ENCODE measurements at regions not wholly inside any gene's neighbourhood (a gene's known extent, or its start where the extent isn't known, plus 50 kb on each side); places are given as distances from the start of the nearest gene placed in this dataset.
A peak's percentile ranks its signal among the peaks of the same experiment; 100 is the strongest.

GRCh38 chr1:54488779-54489626 lies 59.0 kb upstream of the ACOT11 start (continued):
- TF ChIP-seq, protein P1, sequence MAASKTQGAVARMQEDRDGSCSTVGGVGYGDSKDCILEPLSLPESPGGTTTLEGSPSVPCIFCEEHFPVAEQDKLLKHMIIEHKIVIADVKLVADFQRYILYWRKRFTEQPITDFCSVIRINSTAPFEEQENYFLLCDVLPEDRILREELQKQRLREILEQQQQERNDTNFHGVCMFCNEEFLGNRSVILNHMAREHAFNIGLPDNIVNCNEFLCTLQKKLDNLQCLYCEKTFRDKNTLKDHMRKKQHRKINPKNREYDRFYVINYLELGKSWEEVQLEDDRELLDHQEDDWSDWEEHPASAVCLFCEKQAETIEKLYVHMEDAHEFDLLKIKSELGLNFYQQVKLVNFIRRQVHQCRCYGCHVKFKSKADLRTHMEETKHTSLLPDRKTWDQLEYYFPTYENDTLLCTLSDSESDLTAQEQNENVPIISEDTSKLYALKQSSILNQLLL (CRISPR knock-in tag; IDR thresholded peaks at IDR 0.05; ENCODE audit: borderline replicate concordance) = no peak
- no peak for TF ChIP-seq TFAM (CRISPR knock-in tag; conservative IDR thresholded peaks at IDR 0.05)
- no peak for TF ChIP-seq KAT8 (IDR thresholded peaks at IDR 0.05; ENCODE audit: low read depth)
- no peak for TF ChIP-seq POU5F1 (IDR thresholded peaks at IDR 0.05; ENCODE audit: borderline replicate concordance, low read depth, low read length, partially characterized antibody)
- no peak for TF ChIP-seq ZNF436 (CRISPR knock-in tag; IDR thresholded peaks at IDR 0.05)
- TF ChIP-seq ZNF408 (CRISPR knock-in tag; IDR thresholded peaks at IDR 0.05; ENCODE audit: low read depth) = no peak
- no peak for TF ChIP-seq PHF20 (IDR thresholded peaks at IDR 0.05; ENCODE audit: partially characterized antibody)
- no peak for TF ChIP-seq IFI16 (CRISPR knock-in tag; IDR thresholded peaks at IDR 0.05)
- peak; percentile 42; the same call in 1 of the 2 replicates for TF ChIP-seq EP400 (IDR thresholded peaks at IDR 0.05)
- 0 out of 2 replicates have a peak, but pooled peaks have one; percentile 32 for TF ChIP-seq ZNF584 (CRISPR knock-in tag; IDR thresholded peaks at IDR 0.05; ENCODE audit: low read depth)
- peak; percentile 67 for TF ChIP-seq RBFOX2 (IDR thresholded peaks at IDR 0.05; ENCODE audit: low read depth, low read length)
- TF ChIP-seq RBM14 (IDR thresholded peaks at IDR 0.05; ENCODE audit: borderline replicate concordance, insufficient read depth, low read depth, low read length) = no peak
- TF ChIP-seq BCL6 (CRISPR knock-in tag; IDR thresholded peaks at IDR 0.05) = no peak
- TF ChIP-seq MLX (CRISPR knock-in tag; conservative IDR thresholded peaks at IDR 0.05) = peak; percentile 56 to 90; a peak in 1 of 4 replicates
- no peak for TF ChIP-seq SLC30A9 (CRISPR knock-in tag; IDR thresholded peaks at IDR 0.05)
- no peak for TF ChIP-seq SNRNP70 (optimal IDR thresholded peaks at IDR 0.05; ENCODE audit: low read depth, low read length)
- no peak; the same call in 1 of the 2 replicates for TF ChIP-seq SP1 (CRISPR knock-in tag; IDR thresholded peaks at IDR 0.05)
- TF ChIP-seq FOSL1 (tag; conservative IDR thresholded peaks at IDR 0.05) = 0 out of 2 replicates have a peak, but pooled peaks have one; percentile 31
- no peak for TF ChIP-seq ADNP (tag; IDR thresholded peaks at IDR 0.05)
- no peak for TF ChIP-seq ZSCAN32 (CRISPR knock-in tag; IDR thresholded peaks at IDR 0.05)
- no peak for TF ChIP-seq FUS (optimal IDR thresholded peaks at IDR 0.05; ENCODE audit: low read depth, low read length)
- TF ChIP-seq MCM3 (IDR thresholded peaks at IDR 0.05) = no peak
- TF ChIP-seq ESRRA (IDR thresholded peaks at IDR 0.05; ENCODE audit: borderline replicate concordance, low read depth) = peak; percentile 49; the same call in 1 of the 2 replicates
- no peak for TF ChIP-seq RAD51 (IDR thresholded peaks at IDR 0.05; ENCODE audit: borderline replicate concordance, low read depth)
- no peak for TF ChIP-seq ZNF232 (CRISPR knock-in tag; IDR thresholded peaks at IDR 0.05)

Data from K562 (cell line).